Right cardiac atrium (tissue), 5 donors: ENCODE measurements at regions not wholly inside any gene's neighbourhood (a gene's known extent, or its start where the extent isn't known, plus 50 kb on each side); places are given as distances from the start of the nearest gene placed in this dataset.

Source experiments
- ATAC-seq, 2 donors: fragments of 200-7000 bp; cut with Tn5 transposase; one replicate each; pipeline versions ENCODE4 v1.8.0 to v1.9.1; 2020; ENCODE audit warnings: moderate library complexity in 2 of 2, mild to moderate bottlenecking in 1 of 2
- DNase-seq, 3 donors: peaks; one replicate each; pipeline ENCODE4 v3.0.0-alpha.2; 2020
- H3K27ac ChIP-seq: one replicate; pipeline ENCODE4 v1.5.1; 2013; ENCODE audit warnings: mild to moderate bottlenecking, low read length, control low read depth, moderate library complexity
- H3K27me3 ChIP-seq: one replicate; pipeline ENCODE4 v1.6.1; 2013; ENCODE audit not compliant: control insufficient read depth, insufficient read depth
- H3K4me1 ChIP-seq: one replicate; pipeline ENCODE4 v1.6.1; 2013; ENCODE audit warnings: low read length; ENCODE audit not compliant: control insufficient read depth, insufficient read depth
- H3K4me3 ChIP-seq: one replicate; pipeline ENCODE4 v1.5.1; 2013; ENCODE audit warnings: low read length, control low read depth
- H3K9me3 ChIP-seq: one replicate; pipeline ENCODE4 v1.6.1; 2013; ENCODE audit warnings: low read length; ENCODE audit not compliant: control insufficient read depth
- WGBS: extraction: QIAGEN DNeasy Blood & Tissue Kit; methylation state at CpG from one replicate; pipeline ENCODE4 v1.1.7; 2013; 5-methylcytosine and 5-hydroxymethylcytosine counted together
- intact Hi-C, 4 donors: fragments of 100-400 bp; cut with DNase I; formaldehyde crosslinking; loops; one replicate each; pipeline versions ENCODE4 v1.11.0 to v1.14.0; 2022 to 2023
- donor health status: healthy with polysubstance abuse.
- donor health status: DM: no; HTN: yes; CAD: no.
- donor health status: DM: no; HTN: no; CAD: no.
- donor health status: DM: no; HTN: yes; CAD: no; lungs with severe emphysema.
- donor health status: DM: yes; HTN: yes; CAD: no.

- no peaks in the 10 kb centered on the region for H3K9me3 ChIP-seq
- DNase-seq (no peak), ATAC-seq (no peak)
- WGBS = 58% methylated on average over 5 of the region's 5 CpGs
- no peaks in the 10 kb centered on the region for H3K4me1 ChIP-seq
- intact Hi-C loops = no loop called here
- no peak overlapping the region for H3K27ac ChIP-seq
- no peak overlapping the region for H3K4me3 ChIP-seq
- no peaks in the 10 kb centered on the region for H3K27me3 ChIP-seq
Observed at GRCh38 chr4:30600246-30601017, 119.7 kb upstream of the PCDH7 start.

GRCh38 chr4:30601070-30601865 lies 118.9 kb upstream of the PCDH7 start:
- intact Hi-C loops = no loop called here
- WGBS = 80% methylated on average over 3 of the region's 3 CpGs

GRCh38 chr4:30605616-30606190 lies 114.5 kb upstream of the PCDH7 start:
- no peak for ATAC-seq
- no peak overlapping the region for H3K27ac ChIP-seq
- no peaks in the 10 kb centered on the region for H3K4me1 ChIP-seq
- DNase-seq = no peak
- no peak overlapping the region for H3K4me3 ChIP-seq
- intact Hi-C loops = no loop called here
- no peaks in the 10 kb centered on the region for H3K27me3 ChIP-seq
- no peaks in the 10 kb centered on the region for H3K9me3 ChIP-seq

More at GRCh38 chr4:30601070-30601865, 118.9 kb upstream of the PCDH7 start:
- DNase-seq (no peak), ATAC-seq (no peak)
- Histone ChIP-seq H3K27ac (no peak overlapping the region), H3K27me3 (no peaks in the 10 kb centered on the region), H3K4me1 (no peaks in the 10 kb centered on the region), H3K4me3 (no peak overlapping the region), H3K9me3 (no peaks in the 10 kb centered on the region)

- no peak overlapping the region for H3K4me3 ChIP-seq
- no peak overlapping the region for H3K27ac ChIP-seq
- no peaks in the 10 kb centered on the region for H3K27me3 ChIP-seq
- ATAC-seq (no peak), DNase-seq (no peak)
- WGBS = 69% methylated on average over 1 of the region's 1 CpG
- H3K9me3 ChIP-seq = no peaks in the 10 kb centered on the region
- H3K4me1 ChIP-seq = no peaks in the 10 kb centered on the region
- intact Hi-C loops = no loop called here
Observed at GRCh38 chr4:30610361-30610760, 109.8 kb upstream of the PCDH7 start.

GRCh38 chr4:30614771-30615170 lies 105.4 kb upstream of the PCDH7 start:
- no peaks in the 10 kb centered on the region for H3K9me3 ChIP-seq
- H3K27me3 ChIP-seq = no peaks in the 10 kb centered on the region
- ATAC-seq (no peak), DNase-seq (no peak)
- no peak overlapping the region for H3K27ac ChIP-seq
- H3K4me3 ChIP-seq = no peak overlapping the region
- intact Hi-C loops = no loop called here
- H3K4me1 ChIP-seq = no peaks in the 10 kb centered on the region

GRCh38 chr4:30616942-30617646 lies 103.1 kb upstream of the PCDH7 start:
- DNase-seq = no peak
- no peaks in the 10 kb centered on the region for H3K27me3 ChIP-seq
- intact Hi-C loops = no loop called here
- 85% methylated on average over 2 of the region's 2 CpGs for WGBS
- no peak overlapping the region for H3K27ac ChIP-seq
- no peaks in the 10 kb centered on the region for H3K4me1 ChIP-seq
- no peaks in the 10 kb centered on the region for H3K9me3 ChIP-seq
- no peak overlapping the region for H3K4me3 ChIP-seq
- ATAC-seq = no peak

GRCh38 chr4:30617836-30618235 lies 102.3 kb upstream of the PCDH7 start:
- ATAC-seq = no peak
- intact Hi-C loops = no loop called here
- Histone ChIP-seq H3K27me3 (no peaks in the 10 kb centered on the region), H3K4me1 (no peaks in the 10 kb centered on the region), H3K27ac (no peak overlapping the region), H3K9me3 (no peaks in the 10 kb centered on the region), H3K4me3 (no peak overlapping the region)
- no peak for DNase-seq
- WGBS = 86% methylated on average over 2 of the region's 2 CpGs

GRCh38 chr4:30619679-30620078 lies 100.5 kb upstream of the PCDH7 start:
- H3K27ac ChIP-seq = no peak overlapping the region
- DNase-seq (no peak), ATAC-seq (no peak)
- 0% methylated on average over 1 of the region's 1 CpG for WGBS
- intact Hi-C loops = no loop called here
- no peaks in the 10 kb centered on the region for H3K4me1 ChIP-seq
- no peak overlapping the region for H3K4me3 ChIP-seq
- H3K27me3 ChIP-seq = no peaks in the 10 kb centered on the region
- H3K9me3 ChIP-seq = no peaks in the 10 kb centered on the region

GRCh38 chr4:30620711-30621110 lies 99.5 kb upstream of the PCDH7 start:
- ATAC-seq = no peak
- H3K27ac ChIP-seq = no peak overlapping the region
- no peaks in the 10 kb centered on the region for H3K9me3 ChIP-seq
- no peak overlapping the region for H3K4me3 ChIP-seq
- 63% methylated on average over 1 of the region's 1 CpG for WGBS
- intact Hi-C loops = no loop called here
- no peaks in the 10 kb centered on the region for H3K4me1 ChIP-seq
- no peaks in the 10 kb centered on the region for H3K27me3 ChIP-seq
- DNase-seq = no peak

- Histone ChIP-seq H3K4me1 (no peaks in the 10 kb centered on the region), H3K27me3 (no peaks in the 10 kb centered on the region), H3K27ac (no peak overlapping the region), H3K9me3 (no peaks in the 10 kb centered on the region), H3K4me3 (no peak overlapping the region)
- WGBS = 54% methylated on average over 3 of the region's 3 CpGs
- intact Hi-C loops = no loop called here
- DNase-seq (no peak), ATAC-seq (no peak)
Observed at GRCh38 chr4:30630431-30630830, 89.7 kb upstream of the PCDH7 start.

- no peak for ATAC-seq
Observed at GRCh38 chr4:30632751-30633150, 87.4 kb upstream of the PCDH7 start.

More at GRCh38 chr4:30632751-30633150, 87.4 kb upstream of the PCDH7 start:
- no peak overlapping the region for H3K4me3 ChIP-seq
- H3K27me3 ChIP-seq = no peaks in the 10 kb centered on the region
- WGBS = 80% methylated on average over 1 of the region's 1 CpG
- no peak overlapping the region for H3K27ac ChIP-seq
- H3K9me3 ChIP-seq = no peaks in the 10 kb centered on the region
- DNase-seq = no peak
- H3K4me1 ChIP-seq = no peaks in the 10 kb centered on the region
- intact Hi-C loops = no loop called here
